Fibroblast of lung (primary cell): ENCODE measurements at regions not wholly inside any gene's neighbourhood (a gene's known extent, or its start where the extent isn't known, plus 50 kb on each side); places are given as distances from the start of the nearest gene placed in this dataset.

Experiments used
- DNase-seq, 2 donors: peaks; one replicate each; pipeline versions ENCODE4 v3.0.0 to v3.0.0-alpha.2; 2010; ENCODE audit warnings: low read depth in 2 of 2
- H2AFZ ChIP-seq: 2 replicates; pipeline ENCODE4 v1.5.1; 2012; ENCODE audit warnings: low read length, control low read depth, inconsistent platforms
- H3K27ac ChIP-seq: 2 replicates; pipeline ENCODE4 v1.5.1; 2011; ENCODE audit warnings: low read length, control low read depth; ENCODE audit not compliant: insufficient read depth
- H3K27me3 ChIP-seq: 2 replicates; pipeline ENCODE4 v1.5.1; 2011; ENCODE audit warnings: mild to moderate bottlenecking, low read length; ENCODE audit not compliant: control insufficient read depth, insufficient read depth
- H3K36me3 ChIP-seq: 2 replicates; pipeline ENCODE4 v1.5.1; 2011; ENCODE audit warnings: low read length; ENCODE audit not compliant: control insufficient read depth, insufficient read depth
- H3K4me1 ChIP-seq: 2 replicates; pipeline ENCODE4 v1.5.1; 2011; ENCODE audit warnings: low read length; ENCODE audit not compliant: control insufficient read depth, insufficient read depth; ENCODE audit errors: extremely low read depth
- H3K4me2 ChIP-seq: 2 replicates; pipeline ENCODE4 v1.5.1; 2011; ENCODE audit warnings: low read length, control low read depth; ENCODE audit not compliant: insufficient read depth; ENCODE audit errors: extremely low read depth
- H3K4me3 ChIP-seq, 4 experiments: fragments of 200-600 bp in 1 of 4; sonication (generic) in 1 of 4; replicated peaks in 1 of 4; 2 replicates each; pipeline ENCODE4 v1.5.1; 2011 to 2016; ENCODE audit warnings: low read length in 4 of 4, low read depth in 3 of 4, mild to moderate bottlenecking in 3 of 4, control low read depth in 2 of 4, inconsistent platforms in 1 of 4, mixed read lengths in 1 of 4; ENCODE audit not compliant: insufficient read depth in 1 of 4; ENCODE audit errors: control extremely low read depth in 1 of 4
- H3K79me2 ChIP-seq: 2 replicates; pipeline ENCODE4 v1.5.1; 2012; ENCODE audit warnings: mild to moderate bottlenecking, low read length, inconsistent platforms; ENCODE audit not compliant: control insufficient read depth, insufficient read depth
- H3K9ac ChIP-seq: 2 replicates; pipeline ENCODE4 v1.5.1; 2011; ENCODE audit warnings: mild to moderate bottlenecking, low read length, control low read depth; ENCODE audit not compliant: insufficient read depth
- H3K9me3 ChIP-seq: 2 replicates; pipeline ENCODE4 v1.5.1; 2012; ENCODE audit warnings: low read depth, low read length; ENCODE audit not compliant: control insufficient read depth, insufficient read depth
- H4K20me1 ChIP-seq: 2 replicates; pipeline ENCODE4 v1.5.1; 2011; ENCODE audit warnings: low read length; ENCODE audit not compliant: control insufficient read depth, insufficient read depth; ENCODE audit errors: extremely low read depth
- EZH2 ChIP-seq: IDR thresholded peaks from 2 replicates; pipeline ENCODE4 v1.5.1; 2012; ENCODE audit warnings: low read length, control low read depth, mild to moderate bottlenecking; ENCODE audit errors: missing control alignments
- TF ChIP-seq, protein P1 (sequence below), 2 donors: IDR thresholded peaks in 1 of 2; conservative IDR thresholded peaks in 1 of 2; 1 replicate in 1 of 2; 2 replicates in 1 of 2; pipeline ENCODE4 v1.5.1; 2011 to 2012; ENCODE audit warnings: low read length in 2 of 2, control low read depth in 1 of 2, inconsistent platforms in 1 of 2, low read depth in 1 of 2, mild to moderate bottlenecking in 1 of 2

- H3K79me2 ChIP-seq = no peaks in the 10 kb centered on the region
- H4K20me1 ChIP-seq = no peaks in the 10 kb centered on the region
- no peak overlapping the region for H3K9ac ChIP-seq
- no peaks in the 10 kb centered on the region for H3K9me3 ChIP-seq
- peak overlapping the region; percentile 33 for H3K4me2 ChIP-seq
- H3K36me3 ChIP-seq = no peaks in the 10 kb centered on the region
- peaks cover 18% of the 10 kb centered on the region for H3K4me1 ChIP-seq
- no peak for TF ChIP-seq EZH2
- TF ChIP-seq, protein P1, sequence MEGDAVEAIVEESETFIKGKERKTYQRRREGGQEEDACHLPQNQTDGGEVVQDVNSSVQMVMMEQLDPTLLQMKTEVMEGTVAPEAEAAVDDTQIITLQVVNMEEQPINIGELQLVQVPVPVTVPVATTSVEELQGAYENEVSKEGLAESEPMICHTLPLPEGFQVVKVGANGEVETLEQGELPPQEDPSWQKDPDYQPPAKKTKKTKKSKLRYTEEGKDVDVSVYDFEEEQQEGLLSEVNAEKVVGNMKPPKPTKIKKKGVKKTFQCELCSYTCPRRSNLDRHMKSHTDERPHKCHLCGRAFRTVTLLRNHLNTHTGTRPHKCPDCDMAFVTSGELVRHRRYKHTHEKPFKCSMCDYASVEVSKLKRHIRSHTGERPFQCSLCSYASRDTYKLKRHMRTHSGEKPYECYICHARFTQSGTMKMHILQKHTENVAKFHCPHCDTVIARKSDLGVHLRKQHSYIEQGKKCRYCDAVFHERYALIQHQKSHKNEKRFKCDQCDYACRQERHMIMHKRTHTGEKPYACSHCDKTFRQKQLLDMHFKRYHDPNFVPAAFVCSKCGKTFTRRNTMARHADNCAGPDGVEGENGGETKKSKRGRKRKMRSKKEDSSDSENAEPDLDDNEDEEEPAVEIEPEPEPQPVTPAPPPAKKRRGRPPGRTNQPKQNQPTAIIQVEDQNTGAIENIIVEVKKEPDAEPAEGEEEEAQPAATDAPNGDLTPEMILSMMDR (conservative IDR thresholded peaks at IDR 0.05 in 1 of 2, IDR thresholded peaks at IDR 0.05 in 1 of 2; ENCODE audit: low read depth in 1 of 2, low read length in 2 of 2) = no peak
- peak; percentile 60 to 99 for DNase-seq
- no peaks in the 10 kb centered on the region for H3K27me3 ChIP-seq
- no peak overlapping the region for H2AFZ ChIP-seq
- H3K4me3 ChIP-seq = no peak overlapping the region
- peak overlapping the region; percentile 44 for H3K27ac ChIP-seq
Observed at GRCh38 chr1:100631015-100631551, 88.5 kb upstream of the VCAM1 start.

DNA sequence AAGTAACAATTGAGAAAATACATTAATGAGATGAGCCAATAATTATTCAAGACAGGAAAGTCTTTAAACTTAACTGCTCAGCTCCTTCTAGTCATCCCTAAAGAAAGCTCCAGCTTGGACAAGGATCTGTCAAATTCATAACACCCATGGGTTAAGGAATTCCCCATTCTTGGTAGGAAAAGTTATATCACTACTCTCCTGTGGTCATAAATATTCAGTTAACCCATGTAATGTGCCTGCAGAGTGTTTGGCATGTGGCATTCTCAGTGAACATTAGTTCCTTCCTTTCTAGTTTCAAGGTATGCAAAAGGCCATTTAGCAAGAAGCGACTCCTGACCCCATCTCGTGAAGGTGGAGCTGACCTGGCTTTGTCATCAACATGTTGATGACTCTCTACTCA, 76.7 kb upstream of the VCAM1 start:
- no peak overlapping the region for H3K27ac ChIP-seq
- H3K9ac ChIP-seq = no peak overlapping the region
- no peak overlapping the region for H3K4me2 ChIP-seq

DNA sequence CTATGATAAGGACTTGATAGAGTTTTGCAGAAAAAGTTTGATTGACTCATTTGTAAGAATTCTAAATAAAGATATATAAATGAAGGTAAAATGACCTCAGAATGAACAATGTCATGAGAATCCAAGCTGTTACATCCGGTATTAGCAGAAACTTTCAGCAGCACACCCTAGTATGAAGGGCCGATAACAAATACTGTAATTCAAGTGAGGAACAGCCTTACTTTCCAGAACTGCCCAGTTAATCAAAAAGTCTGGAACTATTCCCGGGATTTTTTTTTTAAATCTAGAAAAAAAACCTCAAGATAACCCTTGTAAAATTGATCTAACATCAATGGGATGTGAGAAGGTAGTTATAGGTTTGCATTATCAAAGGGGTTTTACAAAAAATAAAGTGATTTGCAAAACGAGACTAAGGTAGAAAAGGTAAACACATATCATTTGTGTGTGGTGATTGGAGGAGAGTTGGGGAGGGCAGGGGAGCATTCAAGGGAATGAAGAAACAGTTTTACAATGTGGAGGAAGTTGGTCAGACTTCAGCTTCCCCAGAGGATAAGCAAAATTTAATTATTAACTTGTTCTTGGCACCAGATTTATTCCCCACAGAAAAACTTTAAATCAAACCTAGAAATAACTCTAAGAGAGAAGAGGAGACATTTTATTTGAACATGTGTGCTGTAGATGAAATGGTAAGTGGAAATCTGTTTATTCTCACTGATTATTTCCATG, 75.9 kb upstream of the VCAM1 start:
- H2AFZ ChIP-seq = no peak overlapping the region
- H3K9ac ChIP-seq = no peak overlapping the region

More for the DNA sequence above, 76.7 kb upstream of the VCAM1 start:
- Histone ChIP-seq H2AFZ (no peak overlapping the region), H4K20me1 (no peaks in the 10 kb centered on the region), H3K4me3 (no peak overlapping the region), H3K9me3 (no peaks in the 10 kb centered on the region), H3K79me2 (no peaks in the 10 kb centered on the region), H3K27me3 (no peaks in the 10 kb centered on the region), H3K36me3 (no peaks in the 10 kb centered on the region), H3K4me1 (peaks cover 4% of the 10 kb centered on the region)
- TF ChIP-seq, protein P1 (conservative IDR thresholded peaks at IDR 0.05 in 1 of 2, IDR thresholded peaks at IDR 0.05 in 1 of 2; ENCODE audit: low read depth in 1 of 2, low read length in 2 of 2) = no peak
- no peak for TF ChIP-seq EZH2
- DNase-seq = no peak

More for the DNA sequence above, 75.9 kb upstream of the VCAM1 start:
- TF ChIP-seq, protein P1 (conservative IDR thresholded peaks at IDR 0.05 in 1 of 2, IDR thresholded peaks at IDR 0.05 in 1 of 2; ENCODE audit: low read depth in 1 of 2, low read length in 2 of 2) = no peak
- TF ChIP-seq EZH2 = no peak
- H3K36me3 ChIP-seq = no peaks in the 10 kb centered on the region
- no peak overlapping the region for H3K27ac ChIP-seq
- H3K4me3 ChIP-seq = no peak overlapping the region
- no peaks in the 10 kb centered on the region for H3K27me3 ChIP-seq
- peaks cover 4% of the 10 kb centered on the region for H3K4me1 ChIP-seq
- H3K4me2 ChIP-seq = no peak overlapping the region
- no peaks in the 10 kb centered on the region for H3K9me3 ChIP-seq
- H4K20me1 ChIP-seq = no peaks in the 10 kb centered on the region
- peak; percentile 22 to 61 for DNase-seq
- no peaks in the 10 kb centered on the region for H3K79me2 ChIP-seq
